Stimulated activated CD8-positive, alpha-beta memory T cell treated with anti-CD3 and anti-CD28 coated beads, Interleukin-7, amount 100 ng/mL, for 4 hours (primary cell): ENCODE measurements at regions not wholly inside any gene's neighbourhood (a gene's known extent, or its start where the extent isn't known, plus 50 kb on each side); places are given as distances from the start of the nearest gene placed in this dataset.
"Not testable (repeated sequence)": the region's sequence is repeated elsewhere in the genome, so short reads cannot be mapped to it uniquely, and the experiment has no call there.

Source experiments
- DNase-seq, 2 donors: peaks; one replicate each; pipeline ENCODE4 v3.0.0-alpha.2; 2020; ENCODE audit warnings: low read depth in 2 of 2

DNA sequence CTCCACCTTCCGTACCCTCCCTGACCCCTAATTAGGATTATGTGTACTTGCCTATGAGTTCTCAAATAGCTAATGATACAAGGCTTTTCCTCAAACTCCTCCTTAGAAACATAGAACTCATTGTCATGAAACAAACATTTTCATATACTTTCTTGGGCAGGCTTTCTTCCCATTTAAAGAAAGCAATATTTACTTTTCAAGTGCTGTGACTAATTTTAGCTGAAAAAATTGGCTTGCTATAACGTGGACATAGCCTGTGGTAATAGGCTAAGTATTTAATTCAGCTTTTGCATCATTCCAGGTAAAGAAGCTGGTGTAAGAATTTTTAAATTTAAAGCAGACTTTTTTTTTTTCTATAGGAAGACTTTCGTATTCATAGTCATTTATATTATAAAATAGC lies 208.7 kb downstream of the SOX2 start:
- DNase-seq = no peak

DNA sequence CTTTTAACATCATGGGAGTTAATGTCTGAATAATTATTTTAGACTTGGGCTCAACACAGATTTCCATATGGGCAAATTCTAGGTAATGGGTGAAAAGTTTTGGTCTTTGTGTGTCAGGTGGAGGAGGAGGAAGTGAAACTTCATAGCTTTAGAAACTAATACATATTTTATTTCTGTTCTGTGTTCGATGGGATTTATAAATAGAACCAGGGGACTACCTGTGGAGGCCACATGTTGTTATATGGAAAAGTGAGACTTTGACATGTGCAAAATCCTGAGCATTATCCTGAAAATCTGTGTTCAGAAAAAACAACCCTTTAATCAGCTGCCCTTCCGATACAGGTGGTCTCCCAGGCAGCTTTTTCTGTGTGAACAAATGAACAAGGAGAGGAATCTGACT lies 209.5 kb downstream of the SOX2 start:
- no peak for DNase-seq

DNA sequence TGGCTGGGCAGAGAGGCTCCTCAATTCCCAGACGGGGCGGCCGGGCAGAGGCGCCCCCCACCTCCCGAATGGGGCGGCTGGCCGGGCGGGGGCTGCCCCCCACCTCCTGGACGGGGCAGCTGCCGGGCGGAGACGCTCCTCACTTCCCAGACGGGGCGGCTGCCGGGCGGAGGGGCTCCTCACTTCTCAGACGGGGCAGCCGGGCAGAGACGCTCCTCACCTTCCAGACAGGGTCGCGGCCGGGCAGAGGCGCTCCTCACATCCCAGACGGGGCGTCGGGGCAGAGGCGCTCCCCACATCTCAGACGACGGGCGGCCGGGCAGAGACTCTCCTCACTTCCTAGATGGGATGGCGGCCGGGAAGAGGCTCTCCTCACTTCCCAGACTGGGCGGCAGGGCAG lies 214.1 kb downstream of the SOX2 start:
- DNase-seq = not testable (repeated sequence)

DNA sequence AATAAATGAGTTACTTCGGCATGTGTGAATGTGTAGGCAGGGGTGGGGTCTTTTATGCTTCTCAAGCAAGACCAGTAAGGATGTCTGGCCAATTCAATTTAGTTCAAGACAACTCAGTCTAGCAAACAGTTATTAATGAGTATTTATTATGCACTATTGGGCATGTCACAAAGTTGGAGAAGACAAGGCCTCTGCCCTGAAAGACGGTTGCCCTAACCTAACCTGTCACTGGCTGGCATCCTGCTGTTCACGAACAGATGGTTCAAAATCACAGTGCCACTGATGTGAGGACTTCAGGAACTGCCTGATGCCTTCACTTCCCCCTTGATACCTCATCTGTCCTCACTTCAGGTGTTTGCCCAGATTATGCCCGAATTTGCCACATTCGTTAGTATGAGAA lies 217.8 kb downstream of the SOX2 start:
- no peak for DNase-seq

DNA sequence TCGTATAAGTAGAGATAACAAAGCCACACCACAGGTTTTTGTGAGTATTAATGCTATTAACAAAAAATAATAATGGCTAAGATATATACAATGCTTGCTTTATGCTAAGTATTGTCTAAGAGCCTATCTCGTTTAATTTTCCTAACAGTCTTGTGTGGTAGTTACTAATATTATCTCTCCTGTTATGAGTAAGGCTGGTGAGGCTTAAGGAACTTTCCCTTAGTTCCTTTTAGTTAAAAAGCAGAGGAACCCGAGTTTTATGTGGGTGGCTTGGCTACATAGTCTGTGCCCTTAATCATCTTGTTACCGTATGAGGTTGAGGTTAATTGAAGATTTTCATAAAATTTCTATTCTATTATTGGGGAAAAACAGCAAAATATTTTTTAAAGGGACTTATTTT lies 218.4 kb downstream of the SOX2 start:
- DNase-seq = no peak

DNA sequence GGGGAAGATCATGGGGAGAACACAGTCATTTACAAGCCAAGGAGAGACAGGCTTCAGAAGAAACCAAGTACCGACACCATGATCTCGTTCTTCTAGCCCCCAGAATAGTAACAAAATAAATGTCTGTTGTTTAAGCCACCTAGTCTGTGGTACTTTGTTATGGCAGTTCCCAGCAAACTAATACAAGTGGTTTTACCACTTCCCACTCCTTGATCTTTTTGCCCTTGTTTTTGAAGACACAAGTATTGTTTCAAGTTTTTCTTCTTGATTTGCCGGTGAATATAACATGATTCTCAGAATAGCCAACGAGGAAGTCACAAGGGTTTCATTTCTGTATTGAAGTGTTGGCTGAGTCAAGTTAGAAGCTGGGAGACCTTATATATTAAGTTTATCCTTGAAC lies 220.3 kb downstream of the SOX2 start:
- DNase-seq = no peak

DNA sequence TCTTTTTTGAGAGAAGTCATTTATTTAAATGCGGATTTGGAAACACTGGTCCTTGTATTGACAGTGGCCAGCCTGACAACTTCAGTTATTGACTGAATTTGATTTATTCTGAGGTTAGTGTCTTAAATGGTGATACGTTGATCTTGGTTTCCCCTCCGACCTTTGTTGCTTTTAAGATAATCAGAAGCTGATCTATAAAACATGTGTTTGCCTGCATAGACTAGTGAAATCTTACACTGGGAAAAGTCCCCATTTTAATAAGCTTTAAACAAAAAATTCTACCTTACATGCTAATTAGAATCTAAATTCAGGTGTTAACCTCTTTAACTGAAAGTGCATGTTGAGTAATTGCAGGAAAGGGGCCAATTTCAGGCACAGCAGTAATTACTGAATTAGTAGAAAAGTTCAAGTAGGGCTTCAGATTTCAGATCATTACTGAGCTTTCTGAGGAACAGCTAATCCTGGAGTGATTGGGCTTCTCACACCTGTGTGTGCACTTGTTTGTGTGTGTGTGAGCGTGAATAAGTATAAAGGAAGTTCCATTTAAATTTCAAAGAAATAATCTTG lies 221.4 kb downstream of the SOX2 start:
- no peak for DNase-seq

DNA sequence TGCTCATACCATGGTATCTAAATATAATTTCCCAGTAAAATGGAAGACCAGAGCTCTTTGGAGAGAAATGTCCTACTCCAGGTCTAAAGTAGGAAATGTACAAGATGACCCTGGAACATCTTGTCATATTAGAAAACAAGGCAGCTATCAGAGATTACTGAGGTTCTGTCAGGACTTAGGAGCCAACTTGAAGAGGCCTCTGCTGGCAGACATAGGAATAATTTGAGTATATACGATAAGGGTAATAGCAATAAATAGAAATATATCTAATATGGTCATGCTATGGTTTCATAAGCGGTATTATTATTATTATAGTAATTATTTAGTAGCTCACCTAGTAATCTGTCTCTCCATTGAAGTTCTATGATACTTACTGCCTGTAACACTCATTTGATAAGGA lies 224.2 kb downstream of the SOX2 start:
- DNase-seq = no peak

DNA sequence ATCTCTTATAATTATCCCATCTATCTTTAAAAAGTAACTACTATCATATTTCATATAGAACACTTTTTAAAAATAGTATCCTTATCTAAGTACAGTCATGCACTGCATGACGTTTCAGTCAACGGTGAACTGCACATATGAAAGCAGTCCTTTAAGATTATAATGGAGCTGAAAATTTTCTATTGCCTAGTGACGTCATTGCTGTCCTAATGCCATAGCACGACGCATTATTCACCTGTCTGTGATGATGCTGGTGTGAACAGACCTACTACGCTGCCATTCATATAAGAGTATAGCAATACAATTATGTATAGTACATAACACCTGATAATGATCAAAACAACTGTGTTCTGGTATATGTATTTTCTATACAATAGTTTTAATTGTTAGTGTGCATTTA lies 225.0 kb downstream of the SOX2 start:
- no peak for DNase-seq

DNA sequence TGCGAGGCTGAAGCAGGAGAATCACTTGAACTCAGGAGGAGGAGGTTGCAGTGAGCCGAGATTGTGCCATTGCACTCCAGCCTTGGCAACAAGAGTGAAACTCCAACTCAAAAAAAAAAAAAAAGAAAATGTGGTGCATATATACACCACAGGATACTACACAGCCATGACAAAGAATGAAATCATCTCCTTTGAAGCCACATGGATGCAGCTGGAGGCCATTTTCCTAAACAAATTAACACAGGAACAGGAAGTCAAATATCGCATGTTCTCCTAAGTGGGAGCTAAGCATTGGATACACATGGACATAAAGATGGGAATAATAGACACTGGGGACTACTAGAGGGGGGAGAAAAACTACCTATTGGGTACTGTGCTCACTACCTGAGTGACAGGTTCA lies 226.9 kb downstream of the SOX2 start:
- DNase-seq = not testable (repeated sequence)

DNA sequence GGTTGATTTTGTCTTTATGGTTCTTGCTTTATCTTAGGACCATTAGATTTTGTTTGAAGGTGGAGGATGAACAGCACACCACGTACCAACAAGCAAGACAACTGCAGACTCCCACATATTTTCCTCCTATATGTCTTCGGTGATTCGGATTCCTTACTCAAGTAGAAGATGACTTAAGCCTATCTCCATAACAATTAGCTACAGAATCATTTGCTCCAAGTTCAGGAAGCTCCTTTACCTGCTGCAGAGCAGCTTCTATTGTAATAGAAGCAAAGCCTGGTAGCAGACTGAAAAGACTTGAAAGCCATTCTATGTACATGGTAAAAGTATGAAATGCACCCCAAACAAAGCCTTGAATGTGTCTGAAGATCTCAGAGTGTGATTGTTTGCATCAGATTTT lies 229.0 kb downstream of the SOX2 start:
- no peak for DNase-seq

DNA sequence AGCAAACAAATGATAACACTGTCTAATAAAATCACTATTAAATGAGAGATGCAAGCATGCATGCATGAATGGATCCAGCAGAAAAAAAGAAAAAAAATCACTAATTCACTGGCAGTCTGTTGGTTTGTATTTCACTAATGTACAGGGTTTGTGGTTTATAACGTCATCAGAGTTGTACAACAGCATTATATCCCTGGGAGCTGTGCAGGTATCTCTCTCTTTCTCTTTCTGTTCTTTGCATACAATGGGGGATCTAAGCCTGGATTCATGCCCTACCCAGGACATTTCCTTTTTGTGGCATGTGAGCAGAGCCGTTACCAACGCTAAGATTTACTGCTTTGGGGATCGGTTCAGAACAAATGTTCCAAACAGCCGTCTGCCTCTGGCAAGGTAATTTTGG lies 229.5 kb downstream of the SOX2 start:
- no peak for DNase-seq

DNA sequence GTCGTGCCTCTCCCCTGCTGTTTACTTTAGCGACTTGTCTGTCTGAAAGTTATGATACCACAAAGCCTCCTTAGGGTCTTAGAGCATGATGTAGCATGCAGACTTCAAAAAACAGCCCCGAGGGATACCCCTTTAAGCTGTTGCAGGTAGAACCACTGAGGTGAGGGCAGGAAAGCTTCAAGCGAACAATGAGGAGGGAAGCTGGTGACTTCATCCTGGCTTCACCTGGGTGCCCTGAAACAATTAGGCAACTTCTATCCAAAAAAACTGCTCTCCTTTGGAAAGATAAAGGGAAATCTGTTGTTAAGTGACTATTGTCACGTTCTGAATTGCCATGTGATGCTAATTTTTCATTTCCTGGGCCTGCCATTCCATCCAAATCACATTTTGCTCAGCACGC lies 231.6 kb downstream of the SOX2 start:
- no peak for DNase-seq

DNA sequence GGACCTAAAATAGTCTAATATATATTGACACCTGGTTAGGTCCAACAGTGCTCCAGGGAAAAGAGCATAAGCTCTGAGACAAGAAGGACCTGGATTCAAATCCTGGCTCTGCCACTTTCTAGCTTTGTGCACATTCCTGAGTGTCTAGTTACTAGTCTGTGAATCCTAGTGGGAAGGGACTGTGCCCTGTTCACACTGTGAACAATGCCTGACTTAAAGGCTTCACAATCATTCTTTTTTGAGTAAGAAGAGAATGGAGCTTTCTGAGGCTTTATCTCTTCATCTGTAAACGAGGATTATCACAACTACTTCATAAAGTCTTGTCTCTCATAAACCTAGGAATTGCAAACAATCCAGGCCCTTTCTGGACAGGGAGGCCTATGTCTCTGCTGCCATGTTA lies 235.9 kb downstream of the SOX2 start:
- no peak for DNase-seq

DNA sequence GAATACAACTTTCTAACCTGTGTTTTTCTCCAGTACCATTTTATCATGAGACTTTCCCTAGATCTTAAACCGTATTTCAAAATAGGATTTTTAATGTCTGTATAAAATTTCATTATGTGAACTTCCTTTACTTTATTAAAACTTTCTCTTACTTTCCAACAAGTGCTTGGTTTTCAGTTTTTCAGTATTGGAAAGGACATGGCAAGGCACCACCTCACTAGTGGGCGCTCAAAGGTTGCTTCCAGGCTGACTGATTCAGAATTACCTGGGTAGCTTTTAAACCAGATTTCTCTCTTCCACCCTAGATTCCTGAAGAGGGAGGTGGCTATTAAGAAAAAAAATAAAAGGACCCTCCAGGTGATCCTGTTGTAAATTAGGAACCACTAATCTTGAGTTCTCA lies 236.6 kb downstream of the SOX2 start:
- DNase-seq = no peak

DNA sequence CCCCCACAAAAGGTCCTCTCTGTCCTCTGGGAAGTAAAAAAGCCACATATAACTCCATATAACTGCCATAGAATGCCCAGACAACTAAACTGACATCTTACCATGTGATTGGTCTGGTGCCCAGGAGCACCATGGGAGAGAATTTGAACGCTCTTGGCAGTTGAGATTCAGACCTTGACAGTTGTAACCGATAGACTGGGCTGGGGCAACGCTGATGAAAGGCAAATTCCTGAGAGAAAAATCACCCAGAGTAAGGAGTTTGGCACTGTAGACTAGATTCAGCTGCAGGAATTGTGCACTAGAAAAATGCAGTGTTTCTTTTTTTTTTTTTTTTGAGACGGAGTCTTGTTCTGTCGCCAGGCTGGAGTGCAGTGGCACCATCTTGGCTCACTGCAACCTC lies 240.5 kb downstream of the SOX2 start:
- no peak for DNase-seq

DNA sequence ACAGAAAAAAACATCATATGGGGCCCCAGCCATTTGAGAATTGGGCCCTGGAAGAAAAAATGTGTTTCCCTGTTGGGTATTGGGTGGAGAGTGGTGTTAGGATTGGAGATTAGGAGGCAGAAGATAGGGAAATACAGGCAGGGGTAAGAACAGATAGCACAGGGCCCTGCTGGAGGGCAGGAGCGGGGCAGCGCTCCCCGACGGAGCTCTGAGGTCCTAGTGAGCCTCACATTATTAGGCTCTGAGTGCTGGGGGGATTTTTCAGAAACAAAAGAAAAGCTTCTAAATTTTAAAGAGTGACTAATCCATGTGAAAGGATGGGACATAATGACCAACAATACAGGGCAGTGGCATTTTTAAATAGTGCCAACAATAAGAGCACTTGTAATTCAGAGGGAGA lies 241.2 kb downstream of the SOX2 start:
- DNase-seq = no peak

DNA sequence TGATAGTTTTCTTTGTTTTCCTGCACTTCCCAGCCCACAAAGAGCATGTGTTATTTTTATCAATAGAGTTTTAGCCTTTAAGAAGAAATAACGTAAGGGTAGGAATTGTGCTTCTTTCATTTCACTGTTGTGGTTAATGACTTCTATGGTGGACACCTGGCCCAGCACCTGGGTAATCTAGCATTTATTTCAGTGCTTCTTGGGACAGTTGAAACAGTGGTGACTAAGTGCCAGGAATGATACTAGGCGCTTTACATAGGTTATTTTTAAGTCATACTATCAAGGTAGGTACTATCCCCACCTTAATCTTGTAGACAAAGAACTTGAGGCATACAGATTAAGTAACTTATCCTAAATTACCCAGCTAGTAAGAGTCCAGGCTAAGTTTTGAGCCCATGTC lies 243.8 kb downstream of the SOX2 start:
- DNase-seq = no peak

DNA sequence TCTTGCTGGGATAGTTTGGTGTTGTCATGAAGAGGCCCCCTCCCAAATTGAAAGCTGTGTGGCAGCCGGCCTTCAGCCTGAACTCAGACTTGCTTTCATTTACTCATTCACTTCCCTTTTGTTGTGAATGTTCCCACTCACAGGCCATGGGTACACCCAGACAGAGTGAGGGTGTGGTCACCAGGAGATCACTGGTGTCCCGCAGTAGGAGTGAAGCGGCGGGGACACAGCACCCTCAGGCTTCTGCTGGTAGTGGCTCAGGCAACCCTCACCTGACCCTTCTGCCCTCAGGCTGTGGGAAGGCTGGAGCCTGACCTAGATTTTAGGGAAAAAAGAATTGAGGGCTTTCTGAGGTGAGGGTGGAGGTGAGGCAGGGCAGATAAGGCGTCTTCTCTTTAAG lies 244.4 kb downstream of the SOX2 start:
- no peak for DNase-seq

DNA sequence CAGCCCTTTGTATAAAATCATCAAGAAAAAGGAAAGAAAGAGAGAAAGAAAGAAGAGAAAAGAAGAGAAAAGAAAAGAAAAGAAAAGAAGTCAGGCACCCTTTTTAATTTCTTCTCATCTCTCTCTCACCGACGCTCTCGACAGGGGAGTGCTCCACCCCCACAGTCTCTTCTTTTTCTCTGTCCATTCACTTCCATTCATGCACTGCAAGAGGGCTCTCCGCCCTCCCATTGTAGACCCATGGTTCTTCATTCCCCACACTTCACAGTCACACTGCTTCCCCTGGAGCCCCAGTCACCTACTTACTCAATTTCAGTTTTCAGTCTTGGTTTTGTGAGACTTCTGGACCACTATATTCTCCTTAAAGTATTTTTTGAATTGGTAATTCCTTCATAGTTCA lies 254.7 kb downstream of the SOX2 start:
- no peak for DNase-seq

DNA sequence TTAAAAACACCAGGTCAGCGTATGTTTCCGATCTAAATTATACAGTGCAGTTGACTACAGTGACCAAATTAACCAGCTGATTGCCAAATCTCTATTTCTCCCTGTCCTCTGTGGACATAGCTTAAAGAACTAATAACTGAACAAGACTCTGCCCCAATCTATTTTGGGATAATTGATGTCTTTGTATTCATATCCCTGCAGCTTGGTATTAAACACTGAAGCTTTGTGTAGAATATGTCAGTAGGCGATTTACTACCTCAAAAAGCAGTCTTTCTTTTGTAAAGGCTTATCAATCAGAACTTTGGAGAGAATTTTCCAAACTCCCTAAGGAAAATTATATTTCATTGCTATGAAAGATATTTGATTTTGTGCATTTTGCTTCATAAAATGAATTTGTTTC lies 258.2 kb downstream of the SOX2 start:
- DNase-seq = no peak

DNA sequence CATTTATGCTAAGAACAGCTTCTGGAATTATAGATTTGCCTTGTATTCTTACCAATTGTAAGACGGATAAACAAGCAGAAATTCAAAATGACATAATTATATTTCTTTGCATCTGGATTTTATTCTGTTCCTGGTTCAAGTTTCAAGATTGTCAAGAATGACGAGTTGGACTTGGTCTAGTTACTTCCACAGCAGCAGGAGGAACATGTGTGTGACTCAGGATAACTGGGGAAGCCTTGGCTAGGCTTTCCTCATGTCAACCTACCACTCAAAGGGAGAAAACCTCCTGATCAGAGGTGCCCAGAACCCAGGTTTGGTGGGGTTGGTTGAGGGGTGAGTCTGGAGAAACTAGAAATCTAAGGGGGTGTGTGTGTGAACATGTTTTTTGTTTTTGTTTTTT lies 259.7 kb downstream of the SOX2 start:
- no peak for DNase-seq

DNA sequence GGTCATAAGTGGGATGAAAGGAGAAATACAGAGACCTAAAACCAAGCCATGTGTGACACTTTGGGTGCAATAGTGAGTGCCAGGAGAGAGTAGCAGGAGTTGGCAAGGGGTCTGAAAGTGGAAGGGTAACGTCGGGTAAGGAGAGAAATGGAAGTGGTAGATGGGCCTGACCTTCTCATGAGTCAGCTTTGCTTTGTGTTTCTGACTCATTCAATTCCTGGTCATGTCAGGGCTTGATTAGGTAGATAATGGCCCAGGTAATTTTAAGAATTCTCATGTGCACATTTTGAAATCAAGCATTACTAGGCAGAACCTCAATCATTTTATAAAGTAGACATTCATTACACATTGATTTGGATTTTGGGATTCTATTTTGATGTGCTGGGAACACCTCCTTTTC lies 262.5 kb downstream of the SOX2 start:
- DNase-seq = no peak

DNA sequence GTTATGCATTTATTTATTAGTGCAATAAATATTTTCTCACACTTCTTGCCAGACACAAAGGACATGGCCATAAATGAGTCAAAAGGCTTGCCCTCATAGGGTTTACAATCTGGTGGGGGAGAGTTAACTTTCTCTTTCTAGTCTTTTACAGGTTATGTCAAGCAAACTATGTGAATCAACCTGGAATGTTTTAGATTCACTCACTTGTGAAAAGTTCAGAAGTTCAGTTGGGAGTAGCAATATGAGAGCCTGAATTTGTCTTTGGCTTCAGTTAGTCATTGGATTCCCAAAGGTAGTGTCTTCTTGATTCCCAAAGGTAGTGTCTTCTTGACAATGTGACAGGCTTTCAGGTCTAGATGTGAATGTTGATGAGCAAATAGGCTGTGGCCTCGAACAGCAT lies 264.8 kb downstream of the SOX2 start:
- DNase-seq = no peak

DNA sequence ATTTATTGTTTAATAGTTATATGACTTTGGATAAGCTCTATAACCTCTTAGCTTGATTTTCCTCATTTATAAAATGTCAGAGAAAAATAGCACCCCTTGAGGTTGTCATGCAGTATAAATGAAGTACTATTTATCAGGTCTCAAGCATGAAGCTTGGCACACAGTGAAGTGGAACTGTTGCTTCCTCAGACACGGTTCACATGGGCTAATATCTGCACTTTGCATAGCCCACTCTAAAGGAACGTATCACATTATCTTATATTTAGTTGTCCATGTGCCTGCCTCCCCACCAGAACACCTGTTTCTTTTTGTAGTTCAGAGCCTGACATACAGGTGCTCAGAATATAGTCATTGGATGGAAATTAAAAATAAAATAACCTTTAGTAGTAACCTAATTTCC lies 273.7 kb downstream of the SOX2 start:
- DNase-seq = no peak
